Esophagus squamous epithelium (tissue), 4 donors: ENCODE measurements at regions not wholly inside any gene's neighbourhood (a gene's known extent, or its start where the extent isn't known, plus 50 kb on each side); places are given as distances from the start of the nearest gene placed in this dataset.

ENCODE experiments used
- POLR2A ChIP-seq, 4 donors: fragments of 450-650 bp; IDR thresholded peaks; one replicate each; pipeline ENCODE4 v1.6.1; 2017; ENCODE audit warnings: antibody characterized with exemption in 4 of 4, mild to moderate bottlenecking in 4 of 4, moderate library complexity in 3 of 4
- TF ChIP-seq, protein P1 (sequence below), 6 experiments: fragments of 450-650 bp in 4 of 6; fragments of 200-600 bp in 2 of 6; sonication (generic) in 2 of 6; IDR thresholded peaks; one replicate each; pipeline ENCODE4 v1.5.1; 2016 to 2019; ENCODE audit warnings: antibody characterized with exemption in 6 of 6, mild to moderate bottlenecking in 4 of 6, moderate library complexity in 4 of 6

DNA sequence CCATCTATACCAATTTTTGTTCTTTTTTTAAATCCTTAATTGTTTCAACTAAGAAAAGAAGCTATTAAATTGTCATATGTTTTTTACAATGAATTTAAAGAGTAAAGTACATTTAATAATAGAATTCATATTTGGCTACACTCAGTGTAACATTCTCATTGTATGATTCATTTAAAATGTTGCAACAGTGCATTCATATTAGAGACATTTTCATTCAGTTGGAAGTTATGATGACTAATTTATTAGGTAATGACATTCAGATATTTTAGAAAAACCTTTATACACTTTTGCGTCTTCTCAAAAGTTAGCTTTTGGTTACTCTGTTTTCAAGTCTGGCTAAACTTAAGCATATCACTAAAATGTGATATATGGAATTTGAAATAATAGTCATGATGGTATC is 887.5 kb upstream of the NRXN1 start:
- TF ChIP-seq, protein P1, sequence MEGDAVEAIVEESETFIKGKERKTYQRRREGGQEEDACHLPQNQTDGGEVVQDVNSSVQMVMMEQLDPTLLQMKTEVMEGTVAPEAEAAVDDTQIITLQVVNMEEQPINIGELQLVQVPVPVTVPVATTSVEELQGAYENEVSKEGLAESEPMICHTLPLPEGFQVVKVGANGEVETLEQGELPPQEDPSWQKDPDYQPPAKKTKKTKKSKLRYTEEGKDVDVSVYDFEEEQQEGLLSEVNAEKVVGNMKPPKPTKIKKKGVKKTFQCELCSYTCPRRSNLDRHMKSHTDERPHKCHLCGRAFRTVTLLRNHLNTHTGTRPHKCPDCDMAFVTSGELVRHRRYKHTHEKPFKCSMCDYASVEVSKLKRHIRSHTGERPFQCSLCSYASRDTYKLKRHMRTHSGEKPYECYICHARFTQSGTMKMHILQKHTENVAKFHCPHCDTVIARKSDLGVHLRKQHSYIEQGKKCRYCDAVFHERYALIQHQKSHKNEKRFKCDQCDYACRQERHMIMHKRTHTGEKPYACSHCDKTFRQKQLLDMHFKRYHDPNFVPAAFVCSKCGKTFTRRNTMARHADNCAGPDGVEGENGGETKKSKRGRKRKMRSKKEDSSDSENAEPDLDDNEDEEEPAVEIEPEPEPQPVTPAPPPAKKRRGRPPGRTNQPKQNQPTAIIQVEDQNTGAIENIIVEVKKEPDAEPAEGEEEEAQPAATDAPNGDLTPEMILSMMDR (IDR thresholded peaks at IDR 0.05), result no peak
- no peak for TF ChIP-seq POLR2A (IDR thresholded peaks at IDR 0.05)
